AG09319 (cell line): ENCODE measurements at regions not wholly inside any gene's neighbourhood (a gene's known extent, or its start where the extent isn't known, plus 50 kb on each side); places are given as distances from the start of the nearest gene placed in this dataset.

Experiments used
- DNase-seq: peaks from one replicate; pipeline ENCODE4 v3.0.0-alpha.2; 2010; ENCODE audit warnings: low read depth; ENCODE audit errors: extremely low read depth
- CTCF ChIP-seq: IDR thresholded peaks from 2 replicates; pipeline ENCODE4 v1.5.1; 2011; ENCODE audit warnings: low read depth, mild to moderate bottlenecking, inconsistent platforms, low read length, moderate library complexity

DNA sequence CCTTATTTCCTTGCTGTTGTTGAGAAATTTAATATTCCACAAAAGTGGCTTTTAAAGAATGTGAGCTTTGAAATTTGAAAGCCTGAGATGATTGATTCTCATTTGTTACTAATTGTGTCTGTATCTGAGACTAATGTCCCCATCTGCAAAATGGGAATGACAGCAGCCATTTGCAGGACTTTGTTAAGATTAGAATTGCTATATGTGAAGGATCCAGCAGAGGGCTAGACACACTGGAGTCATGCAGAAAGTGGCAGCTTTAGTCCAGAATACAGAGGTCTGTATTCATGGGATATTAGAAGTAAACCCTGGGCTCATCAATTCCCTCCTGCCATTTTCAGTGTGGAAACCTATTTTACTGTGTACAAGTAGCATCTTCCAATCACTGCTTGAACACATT is 296.5 kb upstream of the GYPC start:
- DNase-seq = no peak
- TF ChIP-seq CTCF = peak; percentile 2

DNA sequence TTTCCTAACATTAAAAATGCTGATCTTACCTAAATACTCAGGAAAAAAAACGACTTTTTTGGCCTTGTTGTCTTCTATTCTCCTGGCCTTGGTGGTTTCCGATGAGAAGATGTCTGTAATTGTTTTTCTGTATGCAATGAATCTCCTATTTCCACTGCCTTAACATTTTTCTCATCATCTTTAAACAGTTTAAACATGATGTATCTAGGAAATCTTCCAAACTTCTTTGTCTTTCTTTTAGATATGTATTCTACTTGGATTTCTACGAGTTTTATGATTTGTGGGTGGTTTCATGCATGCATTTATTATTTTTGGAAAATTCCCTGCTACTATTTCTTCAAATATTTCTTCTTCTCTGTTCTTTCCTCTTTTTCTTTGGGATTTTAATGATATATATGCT is 288.6 kb upstream of the GYPC start:
- TF ChIP-seq CTCF = no peak
- no peak for DNase-seq

DNA sequence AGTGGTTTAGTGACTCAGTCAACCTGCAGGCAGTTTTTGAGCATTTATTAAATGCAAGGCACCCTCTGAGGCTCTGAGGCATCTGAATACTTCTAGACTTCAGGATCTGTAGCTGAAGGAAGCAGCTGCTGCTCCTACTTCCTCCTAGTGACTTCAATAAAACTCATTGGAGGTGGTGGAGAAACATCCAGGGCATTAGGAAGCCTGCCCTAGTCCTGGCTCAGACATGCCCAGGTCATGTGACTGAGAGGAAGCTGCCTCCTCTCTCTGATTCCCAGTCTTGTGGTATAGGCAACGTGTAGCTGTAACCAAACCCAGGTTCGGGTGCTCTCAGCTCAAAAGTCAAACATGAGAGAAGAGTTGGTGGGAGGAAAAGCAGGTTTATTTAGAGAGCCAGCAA is 287.2 kb upstream of the GYPC start:
- DNase-seq = no peak
- TF ChIP-seq CTCF = no peak

GRCh38 chr2:126370201-126370600 is 285.8 kb upstream of the GYPC start:
- DNase-seq = no peak
- no peak for TF ChIP-seq CTCF

- TF ChIP-seq CTCF = no peak
- no peak for DNase-seq
Observed at GRCh38 chr2:126372406-126372805, 283.6 kb upstream of the GYPC start.

DNA sequence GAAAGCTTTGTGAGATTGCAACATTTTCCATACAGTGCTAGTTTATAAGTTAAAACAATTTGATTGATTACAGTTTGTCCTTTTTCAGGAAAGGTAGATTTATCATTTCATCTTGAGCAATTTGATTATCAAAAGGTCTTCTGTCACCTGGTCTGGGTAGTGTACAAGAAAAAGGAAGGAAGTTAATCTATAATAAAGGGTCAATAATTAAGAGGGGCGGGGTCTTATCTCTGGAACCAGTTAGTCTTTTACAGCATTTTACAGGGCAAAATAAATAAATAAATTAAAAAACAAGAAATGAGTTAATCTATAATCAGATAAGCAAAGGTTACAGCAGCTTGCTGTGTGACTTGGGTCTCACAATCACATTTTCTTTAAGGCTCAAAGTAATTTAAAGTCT is 277.8 kb upstream of the GYPC start:
- no peak for TF ChIP-seq CTCF

DNA sequence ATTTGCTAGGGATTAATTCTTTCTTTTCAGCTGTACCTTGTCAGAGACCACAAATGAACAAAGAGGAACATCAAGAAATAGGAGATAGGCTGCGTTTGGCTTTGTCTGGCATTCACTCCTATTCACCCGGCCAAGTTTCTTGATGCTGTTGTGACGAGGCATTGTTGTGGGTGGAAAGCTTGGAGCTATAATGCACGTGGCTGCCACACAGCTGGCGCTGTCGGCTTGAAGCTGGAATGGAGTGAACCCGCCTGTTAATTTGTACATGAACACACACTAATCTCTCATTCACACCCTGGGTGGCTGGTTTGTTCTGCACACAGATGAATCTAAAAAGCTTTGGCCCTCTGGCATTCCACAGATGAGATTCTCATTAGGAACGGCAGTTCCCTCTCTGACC is 274.9 kb upstream of the GYPC start:
- no peak for DNase-seq
- no peak for TF ChIP-seq CTCF

More for the DNA sequence above, 277.8 kb upstream of the GYPC start:
- no peak for DNase-seq
